WTC11 (cell line): ENCODE measurements at regions not wholly inside any gene's neighbourhood (a gene's known extent, or its start where the extent isn't known, plus 50 kb on each side); places are given as distances from the start of the nearest gene placed in this dataset.

Experiments
- ATAC-seq: fragments of 200-7000 bp; cut with Tn5 transposase; 2 replicates; pipeline ENCODE4 v1.10.0; 2021; ENCODE audit warnings: mild to moderate bottlenecking, moderate library complexity
- CTCF ChIA-PET: fragments of 300-600 bp; sonication (Branson Sonifier 250); formaldehyde crosslinking; loops from one replicate; lab custom pipeline; 2021; ENCODE audit warnings: antibody characterized with exemption; lab: Charles Lee
- POLR2A ChIA-PET: fragments of 350-600 bp; sonication (Branson Sonifier 250); formaldehyde crosslinking; loops from one replicate; lab custom pipeline; 2021; ENCODE audit warnings: antibody characterized with exemption; lab: Charles Lee
- DNase-seq: peaks from one replicate; pipeline ENCODE4 v3.0.0; 2021; ENCODE audit warnings: low spot score
- H3K27ac Mint-ChIP-seq: 2 replicates; pipeline ENCODE4 v1.8.0; 2021; ENCODE audit warnings: mixed read lengths
- H3K27me3 Mint-ChIP-seq: 2 replicates; pipeline ENCODE4 v1.8.0; 2021; ENCODE audit warnings: low read depth, mild to moderate bottlenecking, moderate library complexity, mixed read lengths
- H3K36me3 Mint-ChIP-seq: 2 replicates; pipeline ENCODE4 v1.8.0; 2021; ENCODE audit warnings: mixed read lengths
- H3K4me1 Mint-ChIP-seq: 2 replicates; pipeline ENCODE4 v1.8.0; 2022; ENCODE audit warnings: mixed read lengths
- H3K4me3 Mint-ChIP-seq: 2 replicates; pipeline ENCODE4 v1.8.0; 2021; ENCODE audit warnings: mild to moderate bottlenecking, moderate library complexity, mixed read lengths
- H3K9me3 Mint-ChIP-seq: 2 replicates; pipeline ENCODE4 v1.8.0; 2021; ENCODE audit warnings: mixed read lengths
- ESRRA ChIP-seq: sonication (generic); formaldehyde crosslinking; IDR thresholded peaks from 2 replicates; pipeline ENCODE4 v1.8.1; 2022; ENCODE audit warnings: mild to moderate bottlenecking, missing genetic modification reagents, borderline replicate concordance
- GTF2I ChIP-seq: fragments of 250-450 bp; sonication (Bioruptor Pico); conservative IDR thresholded peaks from 2 replicates; pipeline ENCODE4 v1.4.0; 2021; ENCODE audit warnings: mild to moderate bottlenecking
- HMGA2 ChIP-seq: fragments of 250-450 bp; sonication (Bioruptor Pico); IDR thresholded peaks from 2 replicates; pipeline ENCODE4 v1.4.0; 2021; ENCODE audit warnings: mild to moderate bottlenecking, moderate library complexity
- JUN ChIP-seq: sonication (generic); formaldehyde crosslinking; IDR thresholded peaks from 2 replicates; pipeline ENCODE4 v1.8.0; 2023; ENCODE audit warnings: mild to moderate bottlenecking, missing genetic modification reagents
- KAT7 ChIP-seq: sonication (generic); formaldehyde crosslinking; IDR thresholded peaks from 2 replicates; pipeline ENCODE4 v1.8.1; 2023; ENCODE audit warnings: missing genetic modification reagents, mild to moderate bottlenecking, borderline replicate concordance
- MYBL2 ChIP-seq: sonication (generic); formaldehyde crosslinking; IDR thresholded peaks from 2 replicates; pipeline ENCODE4 v1.8.1; 2023; ENCODE audit warnings: mild to moderate bottlenecking, moderate library complexity, missing genetic modification reagents
- NR3C1 ChIP-seq: sonication (generic); formaldehyde crosslinking; conservative IDR thresholded peaks from 2 replicates; pipeline ENCODE4 v1.8.1; 2023; ENCODE audit warnings: low read depth, mild to moderate bottlenecking, missing genetic modification reagents
- OVOL2 ChIP-seq: fragments of 250-450 bp; sonication (Bioruptor Pico); IDR thresholded peaks from 2 replicates; pipeline ENCODE4 v1.9.0; 2021; ENCODE audit warnings: mild to moderate bottlenecking, borderline replicate concordance
- RORB ChIP-seq: fragments of 250-450 bp; sonication (Bioruptor Pico); IDR thresholded peaks from 2 replicates; pipeline ENCODE4 v1.9.0; 2021; ENCODE audit warnings: mild to moderate bottlenecking
- TEAD1 ChIP-seq: sonication (generic); formaldehyde crosslinking; IDR thresholded peaks from 2 replicates; pipeline ENCODE4 v1.8.0; 2022; ENCODE audit warnings: mild to moderate bottlenecking, missing genetic modification reagents
- TP53 ChIP-seq: sonication (generic); formaldehyde crosslinking; IDR thresholded peaks from 2 replicates; pipeline ENCODE4 v1.8.1; 2023; ENCODE audit warnings: mild to moderate bottlenecking, missing genetic modification reagents
- ZBTB21 ChIP-seq: sonication (generic); formaldehyde crosslinking; IDR thresholded peaks from 2 replicates; pipeline ENCODE4 v1.8.1; 2023; ENCODE audit warnings: mild to moderate bottlenecking, missing genetic modification reagents, borderline replicate concordance
- ZNF121 ChIP-seq: sonication (generic); formaldehyde crosslinking; IDR thresholded peaks from 2 replicates; pipeline ENCODE4 v1.8.0; 2023; ENCODE audit warnings: missing genetic modification reagents
- ZNF219 ChIP-seq: sonication (generic); formaldehyde crosslinking; IDR thresholded peaks from 2 replicates; pipeline ENCODE4 v1.8.0; 2023; ENCODE audit warnings: missing genetic modification reagents, mild to moderate bottlenecking, borderline replicate concordance
- ZNF396 ChIP-seq: fragments of 250-450 bp; sonication (Bioruptor Pico); IDR thresholded peaks from 2 replicates; pipeline ENCODE4 v1.8.0; 2021; ENCODE audit warnings: mild to moderate bottlenecking, moderate library complexity, borderline replicate concordance
- ZNF416 ChIP-seq: fragments of 250-450 bp; sonication (Bioruptor Pico); IDR thresholded peaks from 2 replicates; pipeline ENCODE4 v1.9.0; 2021; ENCODE audit warnings: mild to moderate bottlenecking, inconsistent platforms
- ZNF423 ChIP-seq: fragments of 250-450 bp; sonication (Bioruptor Pico); IDR thresholded peaks from 2 replicates; pipeline ENCODE4 v2.1.2; 2022; ENCODE audit warnings: mild to moderate bottlenecking, moderate library complexity
- TF ChIP-seq, protein P1 (sequence below): sonication (generic); formaldehyde crosslinking; IDR thresholded peaks from 2 replicates; pipeline ENCODE4 v1.8.1; 2023; ENCODE audit warnings: mild to moderate bottlenecking, missing genetic modification reagents
- TF ChIP-seq, protein P2 (sequence below): sonication (generic); formaldehyde crosslinking; IDR thresholded peaks from 2 replicates; pipeline ENCODE4 v1.8.1; 2022; ENCODE audit warnings: mild to moderate bottlenecking, moderate library complexity, missing genetic modification reagents
- TF ChIP-seq, protein P3 (sequence below): sonication (generic); formaldehyde crosslinking; IDR thresholded peaks from 2 replicates; pipeline ENCODE4 v1.8.1; 2022; ENCODE audit warnings: mild to moderate bottlenecking, missing genetic modification reagents, moderate library complexity, borderline replicate concordance
- TF ChIP-seq, protein P4 (sequence below): sonication (generic); formaldehyde crosslinking; IDR thresholded peaks from 2 replicates; pipeline ENCODE4 v1.8.1; 2022; ENCODE audit warnings: missing genetic modification reagents, borderline replicate concordance
- TF ChIP-seq, protein P5 (sequence below): sonication (generic); formaldehyde crosslinking; IDR thresholded peaks from 2 replicates; pipeline ENCODE4 v1.8.1; 2023; ENCODE audit warnings: mild to moderate bottlenecking, moderate library complexity, missing genetic modification reagents

DNA sequence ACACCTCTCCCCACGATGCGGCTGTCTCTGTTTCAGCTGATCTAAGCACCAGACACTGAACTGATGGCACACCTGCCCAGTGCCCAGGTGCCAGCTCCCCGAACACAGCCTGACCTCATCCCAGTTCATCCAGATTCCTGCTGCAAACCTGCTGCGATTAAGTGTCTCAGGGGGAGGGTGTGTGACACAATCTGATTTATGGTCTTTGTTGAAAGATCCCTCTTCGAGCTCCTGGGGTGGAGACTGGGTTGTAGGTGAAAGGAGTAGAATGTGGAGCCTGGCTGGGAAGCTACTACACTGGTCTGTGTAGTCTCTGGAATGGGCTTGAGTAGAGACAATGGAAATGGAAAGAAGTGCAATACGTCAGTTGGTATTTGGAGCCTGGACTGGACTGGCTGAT is 390.3 kb downstream of the SHANK2 start (continued):
- TF ChIP-seq GTF2I (no peak), OVOL2 (CRISPR knock-in tag) (no peak), HMGA2 (CRISPR knock-in tag) (no peak), ZBTB21 (CRISPR knock-in tag) (no peak)
- TF ChIP-seq, protein P1, sequence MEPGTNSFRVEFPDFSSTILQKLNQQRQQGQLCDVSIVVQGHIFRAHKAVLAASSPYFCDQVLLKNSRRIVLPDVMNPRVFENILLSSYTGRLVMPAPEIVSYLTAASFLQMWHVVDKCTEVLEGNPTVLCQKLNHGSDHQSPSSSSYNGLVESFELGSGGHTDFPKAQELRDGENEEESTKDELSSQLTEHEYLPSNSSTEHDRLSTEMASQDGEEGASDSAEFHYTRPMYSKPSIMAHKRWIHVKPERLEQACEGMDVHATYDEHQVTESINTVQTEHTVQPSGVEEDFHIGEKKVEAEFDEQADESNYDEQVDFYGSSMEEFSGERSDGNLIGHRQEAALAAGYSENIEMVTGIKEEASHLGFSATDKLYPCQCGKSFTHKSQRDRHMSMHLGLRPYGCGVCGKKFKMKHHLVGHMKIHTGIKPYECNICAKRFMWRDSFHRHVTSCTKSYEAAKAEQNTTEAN (CRISPR knock-in tag), result no peak
- TF ChIP-seq, protein P2, sequence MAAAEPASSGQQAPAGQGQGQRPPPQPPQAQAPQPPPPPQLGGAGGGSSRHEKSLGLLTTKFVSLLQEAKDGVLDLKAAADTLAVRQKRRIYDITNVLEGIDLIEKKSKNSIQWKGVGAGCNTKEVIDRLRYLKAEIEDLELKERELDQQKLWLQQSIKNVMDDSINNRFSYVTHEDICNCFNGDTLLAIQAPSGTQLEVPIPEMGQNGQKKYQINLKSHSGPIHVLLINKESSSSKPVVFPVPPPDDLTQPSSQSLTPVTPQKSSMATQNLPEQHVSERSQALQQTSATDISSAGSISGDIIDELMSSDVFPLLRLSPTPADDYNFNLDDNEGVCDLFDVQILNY (CRISPR knock-in tag), result no peak

DNA sequence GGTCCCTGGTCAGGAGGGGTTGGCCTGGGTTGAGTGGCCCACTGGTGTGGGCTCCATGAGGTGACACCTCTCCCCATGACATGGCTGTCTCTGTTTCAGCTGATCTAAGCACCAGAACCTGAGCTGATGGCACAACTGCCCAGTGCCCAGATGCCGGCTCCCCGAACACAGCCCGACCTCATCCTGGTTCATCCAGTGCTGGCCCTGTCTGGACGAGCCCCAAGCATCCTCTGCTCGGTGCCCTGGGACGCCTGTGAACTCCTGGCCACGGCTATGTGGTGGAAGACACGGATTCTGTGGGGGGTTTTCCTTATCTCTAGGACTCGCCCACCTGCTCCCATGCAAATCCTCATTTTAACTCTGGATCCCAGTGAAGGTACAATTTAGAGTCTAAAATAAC is 389.2 kb downstream of the SHANK2 start:
- Mint-ChIP-seq H3K4me3 (no peak overlapping the region), H3K27me3 (no peaks in the 10 kb centered on the region), H3K4me1 (peaks cover 13% of the 10 kb centered on the region), H3K36me3 (no peaks in the 10 kb centered on the region), H3K9me3 (no peaks in the 10 kb centered on the region), H3K27ac (no peak overlapping the region)
- CTCF ChIA-PET, result no interaction called here
- DNase-seq (no peak), ATAC-seq (no peak)
- TF ChIP-seq RORB, result no peak
- POLR2A ChIA-PET, result no interaction called here

DNA sequence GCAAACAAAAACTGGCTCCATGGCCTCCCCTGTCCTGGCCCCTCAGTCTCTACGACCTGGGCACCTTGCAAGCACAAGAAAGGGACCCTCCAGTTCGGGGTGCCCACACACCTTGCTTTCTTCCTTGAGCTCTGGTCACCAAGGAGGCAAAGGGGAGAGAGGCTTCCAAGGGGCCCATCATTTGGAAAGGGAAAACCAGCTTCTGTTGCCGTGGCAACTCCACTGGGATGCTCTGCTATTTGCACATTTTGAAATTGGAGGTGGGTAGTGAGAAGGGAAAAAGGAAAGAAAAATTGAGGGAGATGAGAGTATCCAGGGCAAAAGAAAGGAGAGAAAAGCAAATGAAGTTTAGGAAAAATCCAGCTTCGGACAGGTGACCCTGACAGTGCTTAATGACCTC is 388.4 kb downstream of the SHANK2 start:
- TF ChIP-seq, protein P3, sequence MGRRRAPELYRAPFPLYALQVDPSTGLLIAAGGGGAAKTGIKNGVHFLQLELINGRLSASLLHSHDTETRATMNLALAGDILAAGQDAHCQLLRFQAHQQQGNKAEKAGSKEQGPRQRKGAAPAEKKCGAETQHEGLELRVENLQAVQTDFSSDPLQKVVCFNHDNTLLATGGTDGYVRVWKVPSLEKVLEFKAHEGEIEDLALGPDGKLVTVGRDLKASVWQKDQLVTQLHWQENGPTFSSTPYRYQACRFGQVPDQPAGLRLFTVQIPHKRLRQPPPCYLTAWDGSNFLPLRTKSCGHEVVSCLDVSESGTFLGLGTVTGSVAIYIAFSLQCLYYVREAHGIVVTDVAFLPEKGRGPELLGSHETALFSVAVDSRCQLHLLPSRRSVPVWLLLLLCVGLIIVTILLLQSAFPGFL (CRISPR knock-in tag), result no peak
- TF ChIP-seq MYBL2 (CRISPR knock-in tag), result no peak
- TF ChIP-seq, protein P4, sequence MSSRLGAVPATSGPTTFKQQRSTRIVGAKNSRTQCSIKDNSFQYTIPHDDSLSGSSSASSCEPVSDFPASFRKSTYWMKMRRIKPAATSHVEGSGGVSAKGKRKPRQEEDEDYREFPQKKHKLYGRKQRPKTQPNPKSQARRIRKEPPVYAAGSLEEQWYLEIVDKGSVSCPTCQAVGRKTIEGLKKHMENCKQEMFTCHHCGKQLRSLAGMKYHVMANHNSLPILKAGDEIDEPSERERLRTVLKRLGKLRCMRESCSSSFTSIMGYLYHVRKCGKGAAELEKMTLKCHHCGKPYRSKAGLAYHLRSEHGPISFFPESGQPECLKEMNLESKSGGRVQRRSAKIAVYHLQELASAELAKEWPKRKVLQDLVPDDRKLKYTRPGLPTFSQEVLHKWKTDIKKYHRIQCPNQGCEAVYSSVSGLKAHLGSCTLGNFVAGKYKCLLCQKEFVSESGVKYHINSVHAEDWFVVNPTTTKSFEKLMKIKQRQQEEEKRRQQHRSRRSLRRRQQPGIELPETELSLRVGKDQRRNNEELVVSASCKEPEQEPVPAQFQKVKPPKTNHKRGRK (CRISPR knock-in tag), result no peak
- TF ChIP-seq JUN (CRISPR knock-in tag), result no peak
- no peak for TF ChIP-seq TEAD1 (CRISPR knock-in tag)
- no peak for TF ChIP-seq ZNF121 (CRISPR knock-in tag)
- no peak for TF ChIP-seq RORB
- TF ChIP-seq TP53 (CRISPR knock-in tag), result no peak
- TF ChIP-seq NR3C1 (CRISPR knock-in tag), result no peak
- no peak for TF ChIP-seq ZNF416 (CRISPR knock-in tag)
- POLR2A ChIA-PET, result no interaction called here
- H3K4me3 Mint-ChIP-seq, result no peak overlapping the region
- no peaks in the 10 kb centered on the region for H3K27me3 Mint-ChIP-seq
- no peaks in the 10 kb centered on the region for H3K9me3 Mint-ChIP-seq
- ATAC-seq, result no peak
- peaks cover 13% of the 10 kb centered on the region for H3K4me1 Mint-ChIP-seq
- no peaks in the 10 kb centered on the region for H3K36me3 Mint-ChIP-seq
- no peak overlapping the region for H3K27ac Mint-ChIP-seq
- no peak for DNase-seq
- CTCF ChIA-PET, result no interaction called here

DNA sequence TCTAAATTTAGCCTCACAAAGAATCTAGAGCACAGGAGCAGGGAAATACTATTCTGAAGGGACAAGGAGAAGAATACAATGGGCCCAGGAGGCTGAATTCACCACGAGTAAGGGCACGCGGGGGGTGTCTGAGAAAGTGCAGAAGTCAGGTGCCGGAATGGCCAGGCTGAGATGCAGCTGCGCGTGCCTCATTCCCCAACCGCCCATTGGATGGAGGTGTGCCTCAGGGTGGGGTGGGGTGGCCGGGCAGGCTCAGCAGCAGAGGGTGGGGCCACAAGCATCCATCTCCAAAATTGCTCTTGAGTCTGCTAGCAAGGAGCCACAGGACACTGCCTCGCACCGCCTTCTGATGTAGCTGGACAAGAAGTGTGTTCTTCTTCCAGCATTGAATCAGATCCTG is 387.0 kb downstream of the SHANK2 start:
- Mint-ChIP-seq H3K36me3 (no peaks in the 10 kb centered on the region), H3K27ac (no peak overlapping the region), H3K4me3 (no peak overlapping the region), H3K4me1 (peaks cover 13% of the 10 kb centered on the region), H3K27me3 (no peaks in the 10 kb centered on the region), H3K9me3 (no peaks in the 10 kb centered on the region)
- ATAC-seq (no peak), DNase-seq (no peak)
- POLR2A ChIA-PET, result no interaction called here
- no peak for TF ChIP-seq ZNF219 (CRISPR knock-in tag)
- no peak for TF ChIP-seq NR3C1 (CRISPR knock-in tag)
- TF ChIP-seq ESRRA (CRISPR knock-in tag), result no peak
- no peak for TF ChIP-seq ZNF423 (CRISPR knock-in tag)
- TF ChIP-seq KAT7 (CRISPR knock-in tag), result no peak
- TF ChIP-seq, protein P5, sequence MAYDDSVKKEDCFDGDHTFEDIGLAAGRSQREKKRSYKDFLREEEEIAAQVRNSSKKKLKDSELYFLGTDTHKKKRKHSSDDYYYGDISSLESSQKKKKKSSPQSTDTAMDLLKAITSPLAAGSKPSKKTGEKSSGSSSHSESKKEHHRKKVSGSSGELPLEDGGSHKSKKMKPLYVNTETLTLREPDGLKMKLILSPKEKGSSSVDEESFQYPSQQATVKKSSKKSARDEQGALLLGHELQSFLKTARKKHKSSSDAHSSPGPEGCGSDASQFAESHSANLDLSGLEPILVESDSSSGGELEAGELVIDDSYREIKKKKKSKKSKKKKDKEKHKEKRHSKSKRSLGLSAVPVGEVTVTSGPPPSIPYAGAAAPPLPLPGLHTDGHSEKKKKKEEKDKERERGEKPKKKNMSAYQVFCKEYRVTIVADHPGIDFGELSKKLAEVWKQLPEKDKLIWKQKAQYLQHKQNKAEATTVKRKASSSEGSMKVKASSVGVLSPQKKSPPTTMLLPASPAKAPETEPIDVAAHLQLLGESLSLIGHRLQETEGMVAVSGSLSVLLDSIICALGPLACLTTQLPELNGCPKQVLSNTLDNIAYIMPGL, result no peak
- TF ChIP-seq ZNF121 (CRISPR knock-in tag), result no peak
- TF ChIP-seq ZNF396 (CRISPR knock-in tag), result no peak
- no peak for TF ChIP-seq TP53 (CRISPR knock-in tag)
- CTCF ChIA-PET, result no interaction called here
